ENCODE measurements at regions not wholly inside any gene's neighbourhood (a gene's known extent, or its start where the extent isn't known, plus 50 kb on each side); places are given as distances from the start of the nearest gene placed in this dataset.

DNA sequence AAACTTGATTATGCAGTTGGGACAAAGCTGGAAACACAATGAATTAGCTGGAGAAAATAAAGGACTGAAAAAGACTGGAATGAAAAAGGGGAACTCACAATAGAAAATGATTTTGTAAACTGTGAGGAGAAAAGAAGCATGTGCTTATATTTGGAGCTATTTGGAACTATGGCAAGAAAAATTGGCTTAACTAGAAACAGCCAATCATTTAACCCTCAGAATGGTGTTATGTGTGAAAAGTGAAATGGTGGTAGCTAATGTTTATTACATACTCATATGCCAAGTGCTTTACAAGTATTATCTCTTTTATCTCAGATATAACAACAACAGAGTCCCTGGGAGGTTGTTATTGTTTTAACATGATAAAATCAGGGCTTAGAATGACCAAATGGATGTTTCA lies 583.1 kb upstream of the SEL1L start:
- no peak for TF ChIP-seq EZH2 (IDR thresholded peaks at IDR 0.05; ENCODE audit: insufficient read depth, poor library complexity, severe bottlenecking)
- no peak for TF ChIP-seq EZH2phosphoT487 (IDR thresholded peaks at IDR 0.05; ENCODE audit: insufficient read depth, low read depth)
